ENCODE measurements at regions not wholly inside any gene's neighbourhood (a gene's known extent, or its start where the extent isn't known, plus 50 kb on each side); places are given as distances from the start of the nearest gene placed in this dataset.

DNA sequence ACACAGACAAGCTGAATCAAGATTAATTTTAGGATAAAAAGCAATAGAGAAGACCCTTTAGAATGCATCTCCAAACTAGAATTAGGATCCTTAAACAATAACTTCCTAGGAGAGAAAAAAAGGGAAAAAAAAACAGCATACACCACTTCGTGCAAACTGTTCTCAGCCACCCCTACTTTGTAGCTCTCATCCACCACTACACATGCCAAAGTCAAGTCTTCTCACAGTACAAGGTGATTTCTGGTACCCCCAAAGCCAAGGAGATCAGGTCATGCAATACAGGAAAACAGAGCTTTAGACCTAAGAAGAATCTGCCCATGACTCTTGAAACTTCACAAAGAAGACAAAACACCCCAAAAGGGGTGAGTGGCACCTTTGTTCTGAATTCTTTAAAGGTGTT lies 166.9 kb downstream of the SUCNR1 start:
- DNase-seq (ENCODE audit: low read depth) = no peak
- Histone ChIP-seq H3K4me3 (ENCODE audit: low read depth, low read length) (no peak overlapping the region), H3K27me3 (ENCODE audit: control insufficient read depth, insufficient read depth, low read length) (no peaks in the 10 kb centered on the region), H3K36me3 (ENCODE audit: control insufficient read depth, insufficient read depth, low read length) (no peaks in the 10 kb centered on the region)
- ChIA-PET CTCF (interaction anchor here (0.6 to 1.6 kb wide), 3 partner anchors 10 to 534 kb away, joined by 3 to 4 read pairs (median 3); no protein-coding TSS in a partner anchor), POLR2A (no interaction called here)
- TF ChIP-seq, protein P1, sequence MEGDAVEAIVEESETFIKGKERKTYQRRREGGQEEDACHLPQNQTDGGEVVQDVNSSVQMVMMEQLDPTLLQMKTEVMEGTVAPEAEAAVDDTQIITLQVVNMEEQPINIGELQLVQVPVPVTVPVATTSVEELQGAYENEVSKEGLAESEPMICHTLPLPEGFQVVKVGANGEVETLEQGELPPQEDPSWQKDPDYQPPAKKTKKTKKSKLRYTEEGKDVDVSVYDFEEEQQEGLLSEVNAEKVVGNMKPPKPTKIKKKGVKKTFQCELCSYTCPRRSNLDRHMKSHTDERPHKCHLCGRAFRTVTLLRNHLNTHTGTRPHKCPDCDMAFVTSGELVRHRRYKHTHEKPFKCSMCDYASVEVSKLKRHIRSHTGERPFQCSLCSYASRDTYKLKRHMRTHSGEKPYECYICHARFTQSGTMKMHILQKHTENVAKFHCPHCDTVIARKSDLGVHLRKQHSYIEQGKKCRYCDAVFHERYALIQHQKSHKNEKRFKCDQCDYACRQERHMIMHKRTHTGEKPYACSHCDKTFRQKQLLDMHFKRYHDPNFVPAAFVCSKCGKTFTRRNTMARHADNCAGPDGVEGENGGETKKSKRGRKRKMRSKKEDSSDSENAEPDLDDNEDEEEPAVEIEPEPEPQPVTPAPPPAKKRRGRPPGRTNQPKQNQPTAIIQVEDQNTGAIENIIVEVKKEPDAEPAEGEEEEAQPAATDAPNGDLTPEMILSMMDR (IDR thresholded peaks at IDR 0.05; ENCODE audit: insufficient read depth, low read depth, low read length) = no peak

- ChIA-PET POLR2A (no interaction called here), CTCF (no interaction called here)
- TF ChIP-seq, protein P1 (IDR thresholded peaks at IDR 0.05; ENCODE audit: insufficient read depth, low read depth, low read length) = no peak
- no peak for DNase-seq (ENCODE audit: low read depth)
- Histone ChIP-seq H3K36me3 (ENCODE audit: control insufficient read depth, insufficient read depth, low read length) (no peaks in the 10 kb centered on the region), H3K27me3 (ENCODE audit: control insufficient read depth, insufficient read depth, low read length) (no peaks in the 10 kb centered on the region), H3K4me3 (ENCODE audit: low read depth, low read length) (no peak overlapping the region)
Measured at GRCh38 chr3:152043620-152044019, 170.2 kb downstream of the SUCNR1 start.

DNA sequence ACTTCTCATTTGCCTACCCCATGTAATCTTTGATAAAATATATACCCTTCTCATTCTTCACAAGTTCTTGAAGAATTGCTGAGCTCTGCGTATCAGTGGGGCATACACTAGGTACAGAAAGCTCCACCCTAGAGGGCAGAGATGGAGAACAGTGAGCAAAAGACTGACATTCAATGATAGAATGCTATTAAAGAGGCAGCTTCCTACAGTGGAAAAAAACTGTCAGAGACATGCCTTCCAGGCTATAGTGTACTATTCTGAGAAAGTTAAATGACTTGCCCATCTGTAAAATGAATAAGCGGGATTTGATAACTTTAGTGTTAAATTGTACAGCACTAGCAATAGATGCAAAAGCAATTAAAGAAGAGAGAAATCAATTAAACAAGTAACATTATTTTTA lies 172.8 kb downstream of the SUCNR1 start:
- DNase-seq (ENCODE audit: low read depth) = no peak
- no peaks in the 10 kb centered on the region for H3K36me3 ChIP-seq (ENCODE audit: control insufficient read depth, insufficient read depth, low read length)
- CTCF ChIA-PET = no interaction called here
- H3K27me3 ChIP-seq (ENCODE audit: control insufficient read depth, insufficient read depth, low read length) = no peaks in the 10 kb centered on the region
- TF ChIP-seq, protein P1 (IDR thresholded peaks at IDR 0.05; ENCODE audit: insufficient read depth, low read depth, low read length) = no peak
- no peak overlapping the region for H3K4me3 ChIP-seq (ENCODE audit: low read depth, low read length)
- POLR2A ChIA-PET = no interaction called here

GRCh38 chr3:152047465-152047864 lies 174.0 kb downstream of the SUCNR1 start:
- no peak for DNase-seq (ENCODE audit: low read depth)
- H3K4me3 ChIP-seq (ENCODE audit: low read depth, low read length) = no peak overlapping the region
- ChIA-PET CTCF (no interaction called here), POLR2A (no interaction called here)
- H3K36me3 ChIP-seq (ENCODE audit: control insufficient read depth, insufficient read depth, low read length) = no peaks in the 10 kb centered on the region
- no peaks in the 10 kb centered on the region for H3K27me3 ChIP-seq (ENCODE audit: control insufficient read depth, insufficient read depth, low read length)
- TF ChIP-seq, protein P1 (IDR thresholded peaks at IDR 0.05; ENCODE audit: insufficient read depth, low read depth, low read length) = no peak

GRCh38 chr3:152048831-152049230 lies 175.4 kb downstream of the SUCNR1 start:
- POLR2A ChIA-PET = no interaction called here
- Histone ChIP-seq H3K27me3 (ENCODE audit: control insufficient read depth, insufficient read depth, low read length) (no peaks in the 10 kb centered on the region), H3K36me3 (ENCODE audit: control insufficient read depth, insufficient read depth, low read length) (no peaks in the 10 kb centered on the region), H3K4me3 (ENCODE audit: low read depth, low read length) (no peak overlapping the region)
- no peak for DNase-seq (ENCODE audit: low read depth)
- CTCF ChIA-PET = no interaction called here
- TF ChIP-seq, protein P1 (IDR thresholded peaks at IDR 0.05; ENCODE audit: insufficient read depth, low read depth, low read length) = no peak

Measured in BJ (cell line).